HCT116 (cell line): ENCODE measurements at regions not wholly inside any gene's neighbourhood (a gene's known extent, or its start where the extent isn't known, plus 50 kb on each side); places are given as distances from the start of the nearest gene placed in this dataset.

Experiments used
- ATAC-seq: fragments of 200-7000 bp; cut with Tn5 transposase; 2 replicates; pipeline ENCODE4 v1.9.1; 2020; ENCODE audit warnings: mild to moderate bottlenecking, moderate library complexity
- BruUV-seq: library from RNA; stranded (reverse); fragments of 400-500 nt; replicated peaks from 2 replicates; lab custom pipeline; 2021; lab: Mats Ljungman, UMichigan
- CTCF ChIA-PET: fragments of 300-600 bp; sonication (Branson Sonifier 250); formaldehyde crosslinking; loops from one replicate; lab custom pipeline; 2021; ENCODE audit warnings: antibody characterized with exemption; lab: Charles Lee
- POLR2A ChIA-PET: fragments of 300-600, 350-600 bp; sonication (Branson Sonifier 250); formaldehyde crosslinking; loops from one replicate; lab custom pipeline; 2021; ENCODE audit warnings: antibody characterized with exemption; lab: Charles Lee
- RAD21 ChIA-PET, 2 experiments: fragments of 300-600 bp; sonication (Branson Sonifier 250); formaldehyde crosslinking; loops; one replicate each; lab custom pipeline; 2023; ENCODE audit warnings: low total read pairs in 2 of 2; ENCODE audit not compliant: uncharacterized antibody in 2 of 2, unreplicated experiment in 2 of 2, low non-redundant PET in 1 of 2; lab: Charles Lee
- DNase-seq: peaks from one replicate; pipeline ENCODE4 v3.0.0-alpha.2; 2010; ENCODE audit warnings: low read depth, low spot score
- H2AFZ ChIP-seq: fragments of 200-600 bp; shearing (Covaris generic), sonication (generic); 2 replicates; pipeline ENCODE4 v1.6.1; 2017; ENCODE audit warnings: low read depth, mixed run types, mixed read lengths, antibody characterized with exemption, low read length; ENCODE audit not compliant: poor library complexity, severe bottlenecking
- H3K27ac ChIP-seq: 2 replicates; pipeline ENCODE4 v1.5.1; 2012; ENCODE audit warnings: low read depth, low read length
- H3K27me3 ChIP-seq: fragments of 200-600 bp; sonication (generic); 2 replicates; pipeline ENCODE4 v1.6.1; 2016; ENCODE audit warnings: mixed run types, low read length, mixed read lengths; ENCODE audit not compliant: insufficient read depth
- H3K36me3 ChIP-seq, 2 experiments: fragments of 200-500 bp in 1 of 2; fragments of 200-600 bp in 1 of 2; sonication (Bioruptor generic) in 1 of 2; sonication (generic) in 1 of 2; 2 replicates each; pipeline versions ENCODE4 v1.5.1 to v1.6.1; 2014 to 2016; ENCODE audit warnings: low read length in 2 of 2, inconsistent platforms in 1 of 2, mixed read lengths in 1 of 2, mixed run types in 1 of 2; ENCODE audit not compliant: insufficient read depth in 2 of 2, control insufficient read depth in 1 of 2
- H3K4me1 ChIP-seq, 2 experiments: fragments of 200-600 bp in 1 of 2; sonication (generic) in 1 of 2; 2 replicates each; pipeline versions ENCODE4 v1.5.1 to v1.6.1; 2012 to 2017; ENCODE audit warnings: low read length in 2 of 2, inconsistent platforms in 1 of 2, mild to moderate bottlenecking in 1 of 2, mixed read lengths in 1 of 2, mixed run types in 1 of 2, moderate library complexity in 1 of 2; ENCODE audit not compliant: insufficient read depth in 2 of 2, control insufficient read depth in 1 of 2
- H3K4me2 ChIP-seq: fragments of 200-600 bp; sonication (generic); 2 replicates; pipeline ENCODE4 v1.6.1; 2017; ENCODE audit warnings: mixed run types, low read length, mixed read lengths
- H3K4me3 ChIP-seq, 2 experiments: fragments of 200-600 bp in 1 of 2; sonication (generic) in 1 of 2; replicated peaks in 1 of 2; 2 replicates each; pipeline ENCODE4 v1.5.1; 2011 to 2016; ENCODE audit warnings: low read length in 2 of 2, control low read depth in 1 of 2, low read depth in 1 of 2, mild to moderate bottlenecking in 1 of 2, mixed read lengths in 1 of 2, mixed run types in 1 of 2
- H3K79me2 ChIP-seq: fragments of 200-600 bp; sonication (generic); 2 replicates; pipeline ENCODE4 v1.6.1; 2017; ENCODE audit warnings: mild to moderate bottlenecking, mixed run types, low read length, moderate library complexity, mixed read lengths; ENCODE audit not compliant: insufficient read depth
- H3K9ac ChIP-seq: fragments of 200-600 bp; sonication (generic); 2 replicates; pipeline ENCODE4 v1.6.1; 2016; ENCODE audit warnings: low read length, mixed read lengths
- H3K9me2 ChIP-seq: fragments of 200-600 bp; sonication (generic), shearing (Covaris generic); 2 replicates; pipeline ENCODE4 v1.6.1; 2017; ENCODE audit warnings: mixed run types, mild to moderate bottlenecking, moderate library complexity; ENCODE audit not compliant: insufficient read depth
- H3K9me3 ChIP-seq, 2 experiments: fragments of 200-500 bp in 1 of 2; fragments of 200-600 bp in 1 of 2; sonication (Bioruptor generic) in 1 of 2; sonication (generic) in 1 of 2; 2 replicates each; pipeline ENCODE4 v1.6.1; 2014 to 2017; ENCODE audit warnings: low read length in 2 of 2, mixed read lengths in 2 of 2, inconsistent platforms in 1 of 2, low read depth in 1 of 2, mild to moderate bottlenecking in 1 of 2, mixed run types in 1 of 2, moderate library complexity in 1 of 2; ENCODE audit not compliant: control insufficient read depth in 1 of 2, insufficient read depth in 1 of 2
- H4K20me1 ChIP-seq: fragments of 200-600 bp; sonication (generic), shearing (Covaris generic); 2 replicates; pipeline ENCODE4 v1.6.1; 2017; ENCODE audit warnings: mixed run types, mild to moderate bottlenecking, moderate library complexity; ENCODE audit not compliant: insufficient read depth
- CBX3 ChIP-seq: IDR thresholded peaks from 2 replicates; pipeline ENCODE4 v1.6.1; 2012; ENCODE audit warnings: low read depth
- ELF1 ChIP-seq: IDR thresholded peaks from 2 replicates; pipeline ENCODE4 v1.6.1; 2012; ENCODE audit warnings: low read depth, borderline replicate concordance
- EZH2phosphoT487 ChIP-seq: fragments of 200-600 bp; IDR thresholded peaks from 2 replicates; pipeline ENCODE4 v1.6.1; 2018; ENCODE audit warnings: antibody characterized with exemption, borderline replicate concordance
- FOSL1 ChIP-seq: IDR thresholded peaks from 2 replicates; pipeline ENCODE4 v1.6.1; 2012; ENCODE audit warnings: low read depth
- POLR2A ChIP-seq: IDR thresholded peaks from 2 replicates; pipeline ENCODE4 v1.7.0; 2011; ENCODE audit warnings: borderline replicate concordance; ENCODE audit not compliant: insufficient read depth, insufficient read length; ENCODE audit errors: extremely low read depth
- SIN3A ChIP-seq: IDR thresholded peaks from 2 replicates; pipeline ENCODE4 v1.6.1; 2012; ENCODE audit warnings: low read depth
- SP1 ChIP-seq: IDR thresholded peaks from 2 replicates; pipeline ENCODE4 v1.6.1; 2012; ENCODE audit warnings: low read depth
- ZFX ChIP-seq: fragments of 450-650 bp; IDR thresholded peaks from 2 replicates; pipeline ENCODE4 v1.6.1; 2017
- intact Hi-C: fragments of 100-400 bp; cut with micrococcal nuclease; formaldehyde crosslinking; loops from 2 replicates; pipeline ENCODE4 v1.10.0; 2022
- microRNA-seq: library from miRNA; unstranded; fragments of <30 nt; microRNA quantifications from one replicate; pipeline ENCODE4, GENCODE V29; 2016; ENCODE audit warnings: borderline number of aligned reads
- TF ChIP-seq, protein P1 (sequence below): IDR thresholded peaks from 2 replicates; pipeline ENCODE4 v1.6.1; 2012; ENCODE audit warnings: low read depth
- TF ChIP-seq, protein P2 (sequence below): IDR thresholded peaks from 2 replicates; pipeline ENCODE4 v1.6.1; 2012

DNA sequence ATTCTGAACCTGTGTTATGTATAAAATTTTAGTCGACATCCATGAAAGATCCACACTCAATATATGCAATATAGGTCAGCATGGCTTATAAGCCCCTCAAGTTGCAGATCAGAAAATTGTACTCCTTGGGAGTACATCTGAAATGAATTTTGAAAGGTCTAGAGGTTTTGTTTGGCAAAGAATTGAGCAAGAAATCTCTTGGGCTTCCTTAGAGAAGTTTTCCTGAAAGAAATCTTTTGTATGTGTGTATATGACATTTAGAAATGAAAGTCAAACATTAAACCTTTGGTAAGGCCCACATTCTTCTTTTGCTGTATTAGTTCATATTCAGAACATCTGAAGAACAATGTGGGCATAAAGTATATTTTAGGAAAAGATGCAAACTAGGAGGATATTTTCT, 1006.6 kb downstream of the NAALADL2 start (continued):
- TF ChIP-seq, protein P1, sequence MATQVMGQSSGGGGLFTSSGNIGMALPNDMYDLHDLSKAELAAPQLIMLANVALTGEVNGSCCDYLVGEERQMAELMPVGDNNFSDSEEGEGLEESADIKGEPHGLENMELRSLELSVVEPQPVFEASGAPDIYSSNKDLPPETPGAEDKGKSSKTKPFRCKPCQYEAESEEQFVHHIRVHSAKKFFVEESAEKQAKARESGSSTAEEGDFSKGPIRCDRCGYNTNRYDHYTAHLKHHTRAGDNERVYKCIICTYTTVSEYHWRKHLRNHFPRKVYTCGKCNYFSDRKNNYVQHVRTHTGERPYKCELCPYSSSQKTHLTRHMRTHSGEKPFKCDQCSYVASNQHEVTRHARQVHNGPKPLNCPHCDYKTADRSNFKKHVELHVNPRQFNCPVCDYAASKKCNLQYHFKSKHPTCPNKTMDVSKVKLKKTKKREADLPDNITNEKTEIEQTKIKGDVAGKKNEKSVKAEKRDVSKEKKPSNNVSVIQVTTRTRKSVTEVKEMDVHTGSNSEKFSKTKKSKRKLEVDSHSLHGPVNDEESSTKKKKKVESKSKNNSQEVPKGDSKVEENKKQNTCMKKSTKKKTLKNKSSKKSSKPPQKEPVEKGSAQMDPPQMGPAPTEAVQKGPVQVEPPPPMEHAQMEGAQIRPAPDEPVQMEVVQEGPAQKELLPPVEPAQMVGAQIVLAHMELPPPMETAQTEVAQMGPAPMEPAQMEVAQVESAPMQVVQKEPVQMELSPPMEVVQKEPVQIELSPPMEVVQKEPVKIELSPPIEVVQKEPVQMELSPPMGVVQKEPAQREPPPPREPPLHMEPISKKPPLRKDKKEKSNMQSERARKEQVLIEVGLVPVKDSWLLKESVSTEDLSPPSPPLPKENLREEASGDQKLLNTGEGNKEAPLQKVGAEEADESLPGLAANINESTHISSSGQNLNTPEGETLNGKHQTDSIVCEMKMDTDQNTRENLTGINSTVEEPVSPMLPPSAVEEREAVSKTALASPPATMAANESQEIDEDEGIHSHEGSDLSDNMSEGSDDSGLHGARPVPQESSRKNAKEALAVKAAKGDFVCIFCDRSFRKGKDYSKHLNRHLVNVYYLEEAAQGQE, result no peak
- no peak for TF ChIP-seq ZFX

DNA sequence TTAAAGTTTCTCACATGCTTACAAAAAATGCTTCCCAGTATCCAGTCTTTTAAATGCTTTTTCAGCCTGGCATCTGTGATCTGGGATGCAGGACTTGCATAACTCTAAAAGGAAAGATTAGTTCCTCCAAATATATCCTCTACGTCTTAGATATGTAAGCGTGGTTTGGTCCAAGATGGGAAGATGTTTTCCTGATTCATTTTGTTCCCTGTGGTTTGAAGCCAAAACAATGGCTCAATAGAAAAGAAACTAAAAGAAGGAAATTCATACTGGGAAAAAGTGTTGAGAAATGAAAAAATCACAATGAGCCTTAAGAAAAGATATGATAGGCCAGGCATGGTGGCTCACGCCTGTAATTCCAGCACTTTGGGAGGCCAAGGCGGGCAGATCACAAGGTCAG, 1002.8 kb downstream of the NAALADL2 start:
- H3K4me3 ChIP-seq, result no peak overlapping the region
- BruUV-seq, result no TSS peak
- TF ChIP-seq FOSL1 (no peak), SP1 (no peak), SIN3A (no peak), POLR2A (no peak), ELF1 (no peak), EZH2phosphoT487 (no peak), CBX3 (no peak)
- TF ChIP-seq, protein P2, sequence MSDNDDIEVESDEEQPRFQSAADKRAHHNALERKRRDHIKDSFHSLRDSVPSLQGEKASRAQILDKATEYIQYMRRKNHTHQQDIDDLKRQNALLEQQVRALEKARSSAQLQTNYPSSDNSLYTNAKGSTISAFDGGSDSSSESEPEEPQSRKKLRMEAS, result no peak
- TF ChIP-seq, all 23 proteins: peak for 0
- Histone ChIP-seq H3K79me2 (no peaks in the 10 kb centered on the region), H4K20me1 (no peaks in the 10 kb centered on the region), H3K27me3 (no peaks in the 10 kb centered on the region), H3K9me2 (no peaks in the 10 kb centered on the region), H3K36me3 (no peaks in the 10 kb centered on the region), H3K4me1 (no peaks in the 10 kb centered on the region), H2AFZ (no peak overlapping the region), H3K4me2 (no peak overlapping the region), H3K27ac (no peak overlapping the region), H3K9ac (no peak overlapping the region), H3K9me3 (no peaks in the 10 kb centered on the region)
- no peak for ATAC-seq
- ChIA-PET RAD21 (no interaction called here), POLR2A (no interaction called here), CTCF (no interaction called here)
- intact Hi-C loops, result no loop called here
- no peak for DNase-seq

Small RNA genes in the stretch of these regions (microRNA-seq; reads per million reads assigned to microRNA genes)
- 1.2 reads per million for gene MIR7977
